Lower lobe of right lung (tissue), 2 donors: ENCODE measurements at regions not wholly inside any gene's neighbourhood (a gene's known extent, or its start where the extent isn't known, plus 50 kb on each side); places are given as distances from the start of the nearest gene placed in this dataset.

Experiments used
- ATAC-seq, 2 donors: fragments of 200-7000 bp; cut with Tn5 transposase; one replicate each; pipeline ENCODE4 v1.9.1; 2020 to 2022; ENCODE audit warnings: mild to moderate bottlenecking in 2 of 2, moderate library complexity in 2 of 2
- DNase-seq: peaks from one replicate; pipeline ENCODE4 v3.0.0-alpha.2; 2020
- H3K27ac ChIP-seq: fragments of 200-600 bp; one replicate; pipeline ENCODE4 v1.8.0; 2022
- H3K27me3 ChIP-seq: fragments of 200-600 bp; one replicate; pipeline ENCODE4 v1.8.0; 2022; ENCODE audit warnings: low read depth
- H3K36me3 ChIP-seq: fragments of 200-600 bp; one replicate; pipeline ENCODE4 v1.8.0; 2022; ENCODE audit warnings: mild to moderate bottlenecking
- H3K4me1 ChIP-seq: fragments of 200-600 bp; one replicate; pipeline ENCODE4 v1.8.0; 2022
- H3K4me3 ChIP-seq: fragments of 200-600 bp; one replicate; pipeline ENCODE4 v1.8.0; 2022; ENCODE audit warnings: mild to moderate bottlenecking
- H3K9me3 ChIP-seq: fragments of 200-600 bp; one replicate; pipeline ENCODE4 v1.8.0; 2022
- CTCF ChIP-seq: fragments of 200-600 bp; IDR thresholded peaks from one replicate; pipeline ENCODE4 v1.8.0; 2022; ENCODE audit warnings: antibody characterized with exemption, mild to moderate bottlenecking
- intact Hi-C: fragments of 100-400 bp; cut with DNase I; formaldehyde crosslinking; loops from one replicate; pipeline ENCODE4 v1.11.0; 2022
- donor health status: DM: no; HTN: yes; CAD: no; lungs with severe emphysema.

DNA sequence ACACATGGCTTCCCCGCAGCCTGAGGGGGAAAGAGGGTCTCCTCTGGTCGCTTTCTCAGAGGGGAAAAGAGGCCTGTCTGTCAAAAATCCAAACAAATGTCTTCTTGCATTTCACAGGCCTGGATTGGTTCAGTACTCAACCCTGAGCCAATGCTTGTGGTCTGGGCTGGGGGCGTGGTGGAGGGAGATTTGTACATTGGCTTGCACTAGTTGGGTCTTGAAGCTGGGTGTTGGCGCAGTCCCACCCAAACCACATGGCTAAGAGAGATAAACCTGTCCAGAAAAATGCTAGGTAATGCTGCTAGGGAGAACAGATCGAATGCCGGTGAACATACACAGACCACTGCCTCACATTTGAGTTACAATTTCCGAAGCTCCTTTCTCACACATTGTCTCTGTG, 461.6 kb downstream of the MED13L start:
- TF ChIP-seq CTCF = no peak

GRCh38 chr12:115813256-115813655, 464.2 kb downstream of the MED13L start:
- H3K27ac ChIP-seq = no peak overlapping the region
- no peak overlapping the region for H3K4me3 ChIP-seq
- peaks cover 7% of the 10 kb centered on the region for H3K9me3 ChIP-seq
- DNase-seq = no peak
- no peak for ATAC-seq
- peaks cover 3% of the 10 kb centered on the region for H3K27me3 ChIP-seq
- no peaks in the 10 kb centered on the region for H3K36me3 ChIP-seq
- no peaks in the 10 kb centered on the region for H3K4me1 ChIP-seq
- intact Hi-C loops = no loop called here
- TF ChIP-seq CTCF = no peak

More for the DNA sequence above, 461.6 kb downstream of the MED13L start:
- H3K4me1 ChIP-seq = no peaks in the 10 kb centered on the region
- no peak overlapping the region for H3K27ac ChIP-seq
- no peaks in the 10 kb centered on the region for H3K36me3 ChIP-seq
- intact Hi-C loops = no loop called here
- peaks cover 3% of the 10 kb centered on the region for H3K27me3 ChIP-seq
- no peak overlapping the region for H3K4me3 ChIP-seq
- DNase-seq (no peak), ATAC-seq (no peak)
- H3K9me3 ChIP-seq = peaks cover 7% of the 10 kb centered on the region

DNA sequence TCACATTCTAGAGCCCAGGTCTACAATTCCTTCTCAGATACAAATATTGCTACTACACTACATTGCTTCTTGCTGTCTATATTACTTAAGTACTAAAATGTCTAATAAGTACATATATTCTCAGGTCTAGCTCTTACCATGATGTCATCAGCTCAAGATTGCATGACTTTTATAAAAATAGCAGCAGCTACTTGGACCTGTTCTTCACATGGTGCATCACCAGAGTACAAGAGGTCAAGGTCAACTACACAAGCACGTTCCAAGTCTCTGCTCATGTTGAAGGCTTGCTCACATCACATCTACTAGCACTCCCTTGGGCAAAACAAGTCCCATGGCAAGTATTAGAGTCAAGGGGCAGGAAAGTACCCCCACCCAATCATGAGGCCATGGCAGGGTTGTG, 465.6 kb downstream of the MED13L start:
- TF ChIP-seq CTCF = no peak
- no peak for ATAC-seq
- intact Hi-C loops = no loop called here

DNA sequence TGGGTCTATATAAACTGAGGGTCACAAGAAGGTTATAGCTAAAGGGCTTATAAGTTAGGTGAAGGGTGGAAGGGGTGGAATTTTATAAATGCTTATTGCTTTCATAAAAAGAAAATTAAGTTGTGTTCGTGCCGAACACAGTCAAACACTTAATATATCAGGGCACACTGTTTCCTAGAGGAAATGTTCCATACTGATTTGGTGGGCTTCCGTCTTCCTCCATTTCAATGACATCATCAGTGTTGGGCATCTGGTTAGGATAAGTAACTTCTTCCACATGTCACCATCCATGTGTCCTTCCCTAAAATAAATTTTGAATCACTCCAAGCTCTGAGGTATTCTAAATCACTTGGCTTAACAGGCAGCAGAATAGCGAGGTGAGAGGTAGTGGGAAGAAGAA, 466.4 kb downstream of the MED13L start:
- DNase-seq = no peak
- no peak for TF ChIP-seq CTCF
- no peaks in the 10 kb centered on the region for H3K4me1 ChIP-seq
- H3K27me3 ChIP-seq = peaks cover 3% of the 10 kb centered on the region
- intact Hi-C loops = no loop called here
- H3K27ac ChIP-seq = no peak overlapping the region
- ATAC-seq = no peak
- no peak overlapping the region for H3K4me3 ChIP-seq
- no peaks in the 10 kb centered on the region for H3K36me3 ChIP-seq
- H3K9me3 ChIP-seq = peaks cover 7% of the 10 kb centered on the region

More for the DNA sequence above, 465.6 kb downstream of the MED13L start:
- no peak for DNase-seq
- Histone ChIP-seq H3K27ac (no peak overlapping the region), H3K9me3 (peaks cover 7% of the 10 kb centered on the region), H3K4me1 (no peaks in the 10 kb centered on the region), H3K27me3 (peaks cover 3% of the 10 kb centered on the region), H3K36me3 (no peaks in the 10 kb centered on the region), H3K4me3 (no peak overlapping the region)

GRCh38 chr12:115810122-115810901, 467.2 kb downstream of the MED13L start:
- DNase-seq (no peak), ATAC-seq (no peak)
- Histone ChIP-seq H3K27me3 (peaks cover 3% of the 10 kb centered on the region), H3K36me3 (no peaks in the 10 kb centered on the region), H3K9me3 (peaks cover 7% of the 10 kb centered on the region), H3K4me1 (no peaks in the 10 kb centered on the region), H3K27ac (no peak overlapping the region), H3K4me3 (no peak overlapping the region)
- intact Hi-C loops = no loop called here
- TF ChIP-seq CTCF = no peak
